ENCODE measurements at regions not wholly inside any gene's neighbourhood (a gene's known extent, or its start where the extent isn't known, plus 50 kb on each side); places are given as distances from the start of the nearest gene placed in this dataset.

DNA sequence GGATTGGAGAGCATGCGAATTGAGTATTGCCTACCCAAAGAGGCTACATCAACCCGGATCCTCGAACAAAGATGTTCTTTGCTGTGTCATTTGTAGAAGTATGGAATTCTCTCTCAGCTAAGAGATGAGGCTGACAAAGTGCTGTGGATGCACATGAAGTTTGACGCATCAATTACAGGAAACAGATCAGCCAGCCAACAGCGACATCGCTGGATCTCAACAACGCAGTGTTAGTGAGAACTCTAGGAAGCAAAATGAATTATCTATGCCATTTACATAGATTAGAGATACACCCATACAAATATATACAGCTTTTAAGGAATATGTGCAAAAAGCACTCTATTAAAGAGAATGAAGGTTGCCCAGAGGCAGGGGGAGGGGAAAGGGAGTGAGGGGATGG, 160.6 kb upstream of the RGMA start:
- no peak for DNase-seq

DNA sequence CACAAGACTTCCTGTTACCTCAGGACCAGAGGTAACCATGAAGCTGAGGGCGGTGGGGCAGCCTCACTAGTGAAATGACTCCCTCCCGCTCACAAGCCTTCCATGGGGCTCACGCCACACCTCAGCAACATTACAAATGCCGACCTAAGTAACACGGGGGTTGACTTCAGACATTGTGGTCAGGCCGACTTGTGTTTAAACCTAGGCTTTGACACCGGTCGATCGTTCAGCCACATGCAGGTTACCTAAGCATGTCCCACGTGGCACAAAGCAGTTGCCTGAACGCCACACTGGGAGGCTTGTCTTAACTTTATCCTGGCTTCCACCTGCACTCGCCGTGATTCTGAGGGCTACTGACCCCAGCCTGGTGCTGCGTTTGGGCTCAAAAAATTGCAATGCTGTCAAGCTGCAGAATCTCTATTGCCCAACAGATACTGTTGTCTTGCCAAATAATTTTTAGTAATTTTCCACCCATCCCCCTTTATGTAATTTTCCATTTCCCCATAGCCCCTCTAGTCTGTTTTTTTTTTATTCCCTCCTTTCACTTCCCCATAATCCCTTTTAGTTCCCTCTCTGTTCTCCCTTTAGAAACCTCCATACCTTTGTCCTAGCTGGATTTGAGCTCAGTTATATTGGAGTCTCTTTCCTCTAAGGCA, 158.6 kb upstream of the RGMA start:
- DNase-seq, result no peak

DNA sequence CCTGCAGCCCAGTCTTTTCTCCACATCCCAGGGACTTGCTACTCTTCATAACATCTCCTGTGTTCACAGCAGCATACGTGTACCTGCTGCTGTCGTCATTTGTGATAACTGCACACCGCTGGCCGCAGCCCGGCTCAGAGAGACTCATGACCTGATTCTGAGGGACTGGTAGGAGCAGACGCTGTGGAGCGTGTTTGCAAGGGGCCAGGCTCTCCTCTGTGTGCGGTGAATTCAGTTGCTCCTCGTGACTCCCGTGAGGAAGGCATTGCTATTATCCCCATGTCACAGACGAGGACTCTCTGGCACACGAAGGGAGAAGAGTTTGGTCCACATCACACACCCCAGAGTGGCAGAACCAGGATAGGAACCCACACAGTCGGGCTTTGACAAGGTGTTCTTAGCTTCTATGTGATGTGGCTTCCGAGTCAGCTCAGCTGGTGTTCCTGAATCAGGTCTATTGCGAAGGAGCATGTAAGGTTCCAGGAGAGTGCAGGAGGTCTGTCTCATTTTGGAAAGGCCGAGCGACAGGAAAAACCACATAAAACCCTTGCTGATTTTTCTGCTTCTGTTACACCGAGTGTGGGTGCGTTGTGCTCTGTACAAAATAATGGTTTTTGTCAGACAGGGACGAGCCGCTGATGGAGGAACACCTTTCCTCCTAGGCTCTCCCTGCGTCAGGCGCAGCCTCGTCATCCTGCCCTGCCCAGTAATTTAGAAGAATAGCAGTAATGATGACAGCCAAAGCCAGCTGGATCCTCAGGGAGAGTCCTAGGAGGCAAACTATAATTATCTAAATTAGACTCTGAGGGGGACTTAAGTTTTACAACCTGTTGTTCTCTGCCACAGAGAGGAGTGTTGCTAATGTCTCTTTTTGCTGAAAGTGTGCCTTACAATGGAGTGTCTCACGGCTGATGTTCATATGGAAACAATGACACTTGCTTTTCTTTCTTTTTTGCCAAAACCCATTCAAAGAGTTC, 157.5 kb upstream of the RGMA start:
- no peak for DNase-seq

DNA sequence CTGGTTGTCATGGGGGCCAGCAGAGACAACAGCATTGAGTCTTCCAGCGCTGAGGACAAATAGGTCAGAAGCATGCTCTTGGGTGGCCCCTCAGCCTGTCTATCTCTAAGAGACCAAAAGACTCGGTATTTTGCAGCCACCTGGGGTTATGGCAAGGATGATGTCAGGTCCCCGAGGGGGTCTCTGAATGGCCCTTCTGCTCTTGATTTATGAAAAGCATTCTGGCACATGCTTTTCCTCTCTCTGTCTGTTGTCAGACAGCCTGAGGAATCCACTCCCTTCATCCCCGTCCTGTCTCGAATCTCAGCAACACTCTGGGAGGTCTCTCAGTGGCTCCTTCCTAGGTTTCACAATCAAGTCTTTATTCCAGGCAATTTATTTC, 156.6 kb upstream of the RGMA start:
- no peak for DNase-seq

DNA sequence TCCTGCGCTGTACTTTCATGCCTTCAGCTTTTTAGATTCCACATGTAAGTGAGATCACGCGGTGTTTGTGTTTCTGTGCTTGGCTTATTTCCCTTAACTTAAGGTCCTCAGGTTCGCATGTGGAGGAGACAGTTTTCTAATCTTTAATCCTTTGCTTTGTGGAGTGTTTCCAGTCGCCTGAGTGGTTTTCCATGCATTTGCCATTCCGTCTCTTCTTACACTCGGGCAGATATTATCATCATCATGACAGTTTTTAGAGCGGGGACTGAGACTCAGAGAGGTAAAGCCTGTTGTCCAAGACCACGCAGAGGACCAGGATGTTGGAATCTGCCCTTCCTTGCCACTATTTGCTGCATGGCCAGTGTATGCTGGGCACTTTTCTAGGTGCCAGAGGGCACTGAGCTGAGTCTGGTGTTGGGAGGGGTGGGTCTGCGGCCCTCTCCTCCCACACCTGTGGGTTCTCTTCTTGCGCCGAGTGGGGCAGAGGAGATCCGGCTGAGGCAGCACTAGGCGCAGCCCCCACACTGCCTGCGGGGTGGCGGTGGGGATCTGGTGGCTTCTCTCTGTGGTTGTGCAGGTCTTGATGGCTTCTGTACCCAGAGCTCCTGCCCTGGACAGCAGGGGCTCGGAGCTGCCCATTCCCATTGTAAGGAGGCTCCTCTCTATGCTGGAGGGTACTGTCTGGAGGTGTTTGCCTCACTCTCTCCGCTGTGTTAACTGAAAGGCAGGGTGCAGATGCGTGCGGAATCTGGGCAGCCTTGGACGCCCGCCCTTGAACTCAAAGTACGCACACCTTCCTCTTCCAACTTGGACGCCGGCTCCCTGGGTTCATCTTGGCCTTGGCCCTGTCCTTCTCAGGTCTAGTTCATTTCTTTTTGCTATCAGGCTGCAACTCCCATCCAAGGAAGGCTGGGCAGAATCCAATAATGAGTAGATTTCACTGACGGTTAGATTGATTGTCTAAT, 156.0 kb upstream of the RGMA start:
- no peak for DNase-seq

DNA sequence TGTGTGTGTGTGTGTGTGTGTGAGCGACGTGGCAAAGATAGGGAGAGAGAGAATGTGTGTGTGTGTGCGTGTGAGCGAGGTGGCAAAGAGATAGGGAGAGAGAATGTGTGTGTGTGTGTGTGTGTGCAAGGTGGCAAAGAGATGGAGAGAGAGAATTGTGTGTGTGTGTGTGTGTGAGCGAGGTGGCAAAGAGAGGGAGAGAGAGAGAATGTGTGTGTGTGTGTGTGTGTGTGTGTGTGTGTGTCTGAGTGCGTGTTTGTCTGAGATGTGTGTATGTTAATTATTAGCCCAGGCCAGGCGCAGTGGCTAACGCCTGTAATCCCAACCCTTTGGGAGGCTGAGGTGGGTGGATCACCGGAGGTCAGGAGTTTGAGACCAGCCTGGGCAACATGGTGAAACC, 154.6 kb upstream of the RGMA start:
- no peak for DNase-seq

DNA sequence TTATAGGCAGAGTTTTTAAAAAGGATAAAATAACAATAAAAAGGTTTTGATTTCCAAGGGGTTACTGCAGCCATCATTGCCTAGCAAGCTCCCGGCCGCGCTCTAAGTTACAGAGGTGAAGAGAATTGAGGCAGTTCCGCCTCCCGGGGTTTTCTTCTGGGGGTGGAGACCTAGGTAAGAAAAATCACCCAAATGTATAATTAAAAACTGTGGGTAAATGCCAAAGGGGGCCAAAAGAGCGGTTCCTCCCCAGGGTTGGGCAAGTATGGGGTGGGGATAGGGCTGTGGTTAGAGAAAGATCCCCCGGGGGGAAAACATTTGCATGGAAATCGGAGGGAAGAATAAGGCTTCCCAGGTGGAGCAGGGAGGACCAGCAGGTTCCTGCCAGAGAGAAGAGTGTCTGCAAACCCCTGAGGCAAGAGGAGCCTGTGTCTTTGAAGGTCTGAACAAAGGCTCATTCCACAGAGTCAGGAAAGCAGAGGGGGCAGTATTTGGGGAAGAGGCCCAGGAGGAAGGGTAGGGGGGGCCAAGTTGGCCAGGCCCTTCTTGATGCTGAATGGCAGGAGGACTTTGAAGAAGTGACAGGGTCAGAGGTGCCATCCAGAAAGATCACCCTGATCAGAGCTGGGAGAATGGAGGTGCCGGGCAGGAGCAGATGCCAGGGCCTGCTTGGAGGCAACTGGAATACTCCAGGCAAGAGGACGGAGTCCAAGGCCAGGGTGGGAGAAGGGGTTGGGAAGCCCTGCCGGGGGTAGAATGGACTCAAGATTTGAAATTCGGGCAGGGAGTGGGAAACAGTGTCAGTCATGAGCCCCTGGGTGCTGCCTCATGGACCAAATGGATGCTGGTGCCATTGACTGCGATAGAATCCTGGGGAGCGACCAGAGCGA, 152.9 kb upstream of the RGMA start:
- DNase-seq, result no peak

DNA sequence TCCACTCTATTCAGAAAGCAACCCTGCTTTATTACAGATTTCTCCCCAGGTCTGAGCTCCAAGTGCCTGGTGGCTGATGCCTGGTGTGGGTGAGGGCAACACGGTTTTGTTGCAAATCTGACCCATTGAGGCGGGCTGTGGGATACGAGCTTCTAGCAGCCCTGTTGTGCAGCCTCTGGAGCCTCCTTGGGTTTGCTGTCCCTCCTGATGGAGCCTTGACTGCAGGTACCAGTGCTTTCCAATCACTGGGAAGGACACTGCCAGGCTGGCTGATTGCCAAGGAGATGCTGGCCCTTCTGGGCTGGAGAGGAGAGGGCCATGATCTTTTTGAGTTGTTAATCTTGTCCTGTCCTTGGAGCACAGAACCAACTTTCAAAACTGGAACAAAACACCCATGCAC, 151.0 kb upstream of the RGMA start:
- no peak for DNase-seq

DNA sequence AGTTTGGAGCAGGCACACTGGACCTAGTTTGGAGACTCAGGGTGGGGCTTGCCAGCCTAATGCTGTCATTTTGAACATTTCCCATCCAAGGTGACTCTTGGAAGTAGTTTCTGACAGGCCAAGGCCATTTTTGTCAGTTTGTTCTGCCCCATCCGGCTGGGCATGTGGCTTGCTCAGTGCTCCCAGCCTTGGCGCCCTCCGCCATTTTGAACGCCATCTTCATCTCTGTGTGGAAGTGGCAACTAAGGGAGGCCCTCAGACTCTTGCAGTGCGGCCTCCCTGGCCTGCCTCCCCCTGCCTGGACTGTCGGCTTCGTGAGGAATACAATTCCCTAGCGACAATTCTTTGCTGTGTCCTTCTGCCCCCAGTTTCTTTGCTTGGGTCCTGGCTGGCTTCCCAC, 150.6 kb upstream of the RGMA start:
- no peak for DNase-seq

DNA sequence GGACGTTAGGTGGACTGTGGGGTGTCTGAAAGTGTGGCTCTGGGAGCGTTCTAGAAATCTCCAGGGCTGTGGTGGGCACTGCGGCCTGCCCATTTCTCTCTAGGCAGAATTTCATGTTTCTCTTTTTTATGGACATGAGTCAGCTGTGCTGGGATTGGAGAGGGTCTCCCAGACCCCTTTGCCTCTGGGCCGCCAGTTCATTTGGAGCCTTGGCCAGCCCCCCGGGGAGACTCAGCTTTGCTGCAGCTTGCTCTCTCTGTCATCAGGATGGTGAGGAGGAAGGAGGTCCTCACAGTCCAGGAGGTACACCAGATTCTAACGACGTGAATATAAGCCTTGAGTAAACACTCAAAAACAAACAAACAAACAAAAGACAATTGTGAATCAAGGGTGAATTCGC, 149.6 kb upstream of the RGMA start:
- no peak for DNase-seq

DNA sequence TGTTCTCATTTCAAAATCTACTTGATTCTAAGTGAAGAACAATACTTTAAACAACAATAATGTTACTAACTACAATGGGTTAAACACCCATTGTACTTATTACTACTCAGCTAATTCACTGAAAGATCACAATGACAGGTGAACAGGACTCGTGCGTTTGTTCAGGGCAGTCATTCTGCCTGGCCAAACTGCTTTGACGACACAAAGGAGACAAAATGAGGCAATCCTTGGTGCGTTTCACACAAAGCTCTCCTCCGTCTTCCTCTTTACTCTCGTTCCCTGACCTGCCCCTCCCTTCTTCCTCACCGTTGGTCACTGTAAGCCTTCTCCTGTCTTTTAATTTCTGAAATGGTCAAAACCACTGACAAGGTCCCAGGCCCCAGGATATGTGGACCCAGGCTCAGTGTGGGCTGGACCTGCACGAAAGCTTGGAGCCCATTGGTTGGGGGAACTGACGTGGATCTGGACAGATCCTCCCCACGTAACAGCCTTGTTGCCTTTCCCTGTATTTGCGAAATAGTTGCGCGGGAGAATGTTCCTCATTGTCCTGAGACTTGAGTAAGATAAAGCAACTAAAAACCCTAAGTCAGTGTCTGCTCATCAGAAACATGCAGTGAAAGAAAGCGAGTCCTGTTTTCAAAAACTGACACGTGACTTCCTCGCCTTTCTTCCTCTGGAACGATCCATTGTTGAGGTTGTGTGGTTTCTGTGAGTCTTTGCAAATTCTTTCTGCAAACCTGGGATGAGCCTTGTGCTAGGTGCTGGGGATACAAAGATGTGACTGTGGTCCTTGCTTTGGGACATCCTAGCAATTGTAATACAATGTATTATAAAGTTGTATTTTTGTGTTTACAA, 147.1 kb upstream of the RGMA start:
- DNase-seq, result no peak

DNA sequence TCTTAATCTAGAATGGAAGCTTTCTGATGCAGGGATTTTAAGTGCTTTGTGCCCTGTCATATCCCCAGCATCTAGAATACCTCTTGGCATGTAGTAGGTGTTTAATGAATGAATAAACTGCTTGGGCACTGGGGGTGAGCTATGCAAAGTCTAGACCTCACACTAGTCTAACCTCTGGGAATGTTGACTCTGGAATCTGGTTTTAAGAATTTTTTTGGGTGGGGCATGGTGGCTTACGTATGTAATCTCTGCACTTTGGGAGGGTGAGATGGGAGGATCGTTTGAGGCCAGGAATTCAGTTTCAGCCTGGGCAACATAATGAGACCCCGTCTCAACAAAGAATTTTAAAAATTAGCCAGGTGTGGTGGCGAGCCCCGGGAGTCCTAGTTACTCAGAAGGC, 146.3 kb upstream of the RGMA start:
- no peak for DNase-seq

DNA sequence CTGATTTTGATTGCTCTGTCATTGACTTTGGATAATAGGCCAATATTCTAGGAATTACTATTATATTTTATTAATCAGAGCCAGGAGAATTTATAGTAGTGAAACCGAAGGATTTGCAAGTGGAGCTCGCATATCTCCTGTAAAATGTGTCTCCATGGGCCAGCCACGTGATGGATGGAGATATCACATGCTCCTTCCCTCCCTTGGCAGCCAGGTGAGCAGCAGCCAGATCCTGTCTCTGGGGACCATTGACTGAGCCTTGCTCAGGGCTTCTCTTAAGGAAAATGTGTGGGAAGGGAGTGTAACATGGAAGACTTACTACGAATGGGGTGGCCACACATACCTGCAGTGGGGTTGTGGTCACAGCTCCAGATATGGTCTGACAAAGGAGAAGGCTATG, 144.7 kb upstream of the RGMA start:
- DNase-seq, result no peak

DNA sequence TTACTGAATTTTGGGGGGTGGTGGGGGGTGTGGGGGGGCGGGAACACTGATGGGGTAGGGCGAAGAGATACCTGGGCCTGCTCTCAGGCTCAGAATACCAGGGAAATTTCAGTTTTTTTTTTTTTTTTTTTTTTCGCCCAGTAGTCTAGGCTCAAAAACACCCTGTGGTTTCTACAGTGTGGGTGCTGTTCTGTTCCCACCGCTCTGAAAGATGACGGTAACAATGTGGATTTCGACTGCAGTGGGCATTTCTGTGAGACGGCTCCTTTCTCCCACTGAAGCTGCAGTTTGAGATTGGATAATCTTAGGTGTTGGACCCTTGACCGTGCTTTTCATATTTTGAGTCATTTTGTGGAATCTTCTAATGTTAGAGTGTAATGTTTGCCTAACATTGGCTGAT, 143.8 kb upstream of the RGMA start:
- DNase-seq, result no peak

DNA sequence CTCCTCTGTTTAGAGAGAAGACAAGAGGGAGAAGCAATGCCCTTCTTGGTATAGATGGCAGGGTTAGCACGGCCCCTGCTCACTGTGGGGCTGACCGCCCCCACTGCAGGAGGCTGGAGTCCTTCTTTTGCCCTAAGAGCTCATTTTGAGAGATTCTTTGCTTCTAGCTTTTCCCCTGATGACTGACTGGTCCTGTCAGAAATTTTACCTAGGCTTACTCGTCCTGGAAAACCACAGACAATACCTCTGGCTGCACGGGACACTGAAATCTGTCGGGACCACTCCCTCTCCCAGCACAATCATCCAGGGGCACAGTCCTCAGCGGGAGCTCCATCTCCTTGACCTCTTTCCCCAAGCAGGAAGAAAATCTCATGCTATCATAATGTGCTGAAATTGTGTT, 143.0 kb upstream of the RGMA start:
- no peak for DNase-seq

DNA sequence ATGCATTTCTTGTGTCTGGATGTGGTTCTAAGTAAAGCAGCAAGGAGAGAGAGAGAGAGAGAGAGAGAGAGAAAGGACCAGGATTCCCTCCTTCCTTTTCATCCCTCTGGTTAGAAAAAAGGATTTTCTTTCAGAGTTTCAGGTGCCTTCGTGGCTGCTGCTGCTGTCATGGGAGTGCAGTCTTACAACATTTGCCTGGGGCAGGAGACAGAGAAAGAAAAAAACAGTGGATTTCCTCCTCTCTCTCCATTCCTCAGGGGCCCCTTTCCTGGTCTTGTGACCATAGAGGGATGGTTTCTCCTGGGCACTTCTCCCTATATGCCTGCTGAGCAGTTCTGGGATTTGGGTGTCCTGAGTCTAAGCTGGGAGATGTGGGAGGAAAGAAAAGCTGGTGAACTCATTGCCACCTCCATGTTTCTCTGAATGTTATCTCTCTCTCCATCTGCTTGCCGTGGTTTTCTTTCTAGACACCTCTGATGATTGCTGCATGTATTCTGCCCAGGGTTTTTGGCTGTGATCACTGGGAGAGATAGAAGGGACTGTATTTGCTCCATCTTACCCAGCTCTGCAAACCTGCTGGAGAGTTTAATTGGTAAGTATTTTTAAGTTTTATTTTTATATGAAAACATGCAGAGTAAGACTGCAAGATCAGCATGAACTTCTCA, 142.4 kb upstream of the RGMA start:
- no peak for DNase-seq

DNA sequence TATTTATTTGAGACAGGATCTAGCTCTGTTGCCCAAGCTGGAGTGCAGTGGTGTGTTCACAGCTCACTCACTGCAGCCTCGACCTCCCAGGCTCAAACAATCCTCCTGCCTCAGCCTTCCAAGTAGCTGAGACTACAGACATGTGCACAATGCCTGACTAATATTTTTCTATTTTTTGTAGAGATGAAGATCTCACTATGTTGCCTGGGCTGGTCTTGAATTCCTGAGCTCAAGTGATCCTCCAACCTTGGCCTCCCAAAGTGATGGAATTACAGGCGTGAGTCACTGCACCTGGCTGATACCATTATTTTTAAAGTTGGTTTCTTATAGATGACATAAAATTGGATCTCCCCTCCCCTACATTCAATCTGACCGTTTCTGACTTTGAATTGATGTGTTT, 139.5 kb upstream of the RGMA start:
- DNase-seq, result no peak

DNA sequence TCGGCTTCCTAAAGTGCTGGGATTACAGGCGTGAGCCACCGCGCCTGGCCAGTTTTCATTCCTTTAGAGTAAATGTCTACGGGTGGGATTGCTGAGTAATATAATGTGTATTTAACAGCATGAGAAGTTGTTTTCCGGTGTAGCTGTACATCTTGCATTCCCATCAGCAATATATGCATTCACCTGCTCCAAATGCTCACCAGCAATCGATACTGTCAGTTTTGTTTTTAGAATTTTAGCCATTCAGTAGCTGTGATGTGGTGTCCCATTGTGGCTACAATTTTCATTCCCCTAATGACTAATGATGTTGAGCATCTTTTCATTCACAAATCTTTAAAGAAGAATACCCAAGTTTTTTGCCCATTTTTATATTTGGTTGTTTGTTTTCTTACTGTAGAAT, 134.8 kb upstream of the RGMA start:
- DNase-seq, result no peak

DNA sequence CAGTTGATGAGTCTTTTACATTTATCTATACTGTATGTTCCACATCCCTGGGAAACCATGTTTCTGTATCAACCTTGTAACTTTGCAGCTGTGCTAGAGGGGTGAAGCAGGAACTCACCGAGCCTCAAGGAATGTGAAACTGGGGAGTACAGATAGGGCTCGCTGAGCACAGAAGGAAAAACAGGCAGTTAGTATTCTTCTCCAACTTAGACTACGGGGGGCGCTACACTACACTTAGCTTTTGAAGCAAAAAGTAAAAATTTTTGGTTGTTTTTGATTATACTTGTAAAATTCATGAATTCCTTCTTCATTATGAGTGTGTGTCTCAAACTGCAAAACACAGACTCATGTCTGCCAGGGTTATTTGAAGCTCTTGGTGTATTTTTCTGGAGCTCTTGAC, 132.7 kb upstream of the RGMA start:
- no peak for DNase-seq

DNA sequence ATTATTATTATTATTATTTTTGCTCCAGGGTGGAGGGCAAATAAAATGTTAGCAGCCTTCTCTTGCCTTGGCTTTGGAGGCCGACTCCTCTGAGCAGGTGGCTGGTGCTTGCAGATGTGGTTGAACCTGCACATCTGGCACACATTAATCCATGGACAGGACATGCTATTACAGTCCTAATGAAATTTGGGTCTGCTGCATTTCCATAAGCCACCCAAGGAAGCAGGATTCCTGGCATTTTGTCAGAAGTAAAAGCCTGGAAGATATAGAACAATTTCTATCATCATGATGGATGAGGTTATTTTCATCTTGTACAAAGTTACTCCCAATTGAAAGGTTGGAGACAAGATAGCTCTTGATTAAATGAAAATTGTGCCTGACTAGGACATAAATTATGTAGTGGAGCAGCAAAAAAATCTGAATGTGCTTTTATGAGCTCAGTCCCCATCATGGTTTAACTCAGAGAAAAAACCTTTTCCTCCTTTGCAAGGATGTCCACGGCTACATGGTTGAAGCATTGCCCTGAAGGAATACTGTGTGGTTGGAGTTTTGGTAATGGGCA, 130.9 kb upstream of the RGMA start:
- DNase-seq, result no peak
